Left lung (tissue), 4 donors: ENCODE measurements at regions not wholly inside any gene's neighbourhood (a gene's known extent, or its start where the extent isn't known, plus 50 kb on each side); places are given as distances from the start of the nearest gene placed in this dataset.

Source experiments
- ATAC-seq: fragments of 200-7000 bp; cut with Tn5 transposase; one replicate; pipeline ENCODE4 v1.9.1; 2020; ENCODE audit warnings: moderate library complexity
- DNase-seq, 4 donors: peaks; one replicate each; pipeline ENCODE4 v3.0.0-alpha.2; 2013 to 2020
- H3K27ac ChIP-seq, 2 donors: fragments of 200-600 bp; sonication (generic) in 1 of 2; one replicate each; pipeline versions ENCODE4 v1.5.0 to v1.8.0; 2020 to 2021
- H3K27me3 ChIP-seq, 2 donors: fragments of 200-600 bp; sonication (generic) in 1 of 2; one replicate each; pipeline versions ENCODE4 v1.5.0 to v1.8.0; 2020 to 2021
- H3K36me3 ChIP-seq, 2 donors: fragments of 200-600 bp; sonication (generic) in 1 of 2; one replicate each; pipeline versions ENCODE4 v1.5.0 to v1.8.0; 2020 to 2021
- H3K4me1 ChIP-seq, 2 donors: fragments of 200-600 bp; one replicate each; pipeline ENCODE4 v1.8.0; 2021
- H3K4me3 ChIP-seq, 2 donors: fragments of 200-600 bp; sonication (generic) in 1 of 2; one replicate each; pipeline versions ENCODE4 v1.5.0 to v1.8.0; 2020 to 2021; ENCODE audit warnings: mild to moderate bottlenecking in 1 of 2
- H3K9me3 ChIP-seq, 2 donors: fragments of 200-600 bp; sonication (generic) in 1 of 2; one replicate each; pipeline versions ENCODE4 v1.5.0 to v1.8.0; 2020 to 2021
- intact Hi-C, 2 donors: fragments of 100-400 bp; cut with DNase I; formaldehyde crosslinking; loops; one replicate each; pipeline versions ENCODE4 v1.11.2 to v1.14.2; 2022
- TF ChIP-seq, protein P1 (sequence below), 2 donors: fragments of 200-600 bp; sonication (generic) in 1 of 2; IDR thresholded peaks; one replicate each; pipeline versions ENCODE4 v1.5.0 to v1.8.0; 2021; ENCODE audit warnings: antibody characterized with exemption in 2 of 2
- donor health status: DM: no; HTN: yes; CAD: no.
- donor health status: DM: no; HTN: no; CAD: no.

DNA sequence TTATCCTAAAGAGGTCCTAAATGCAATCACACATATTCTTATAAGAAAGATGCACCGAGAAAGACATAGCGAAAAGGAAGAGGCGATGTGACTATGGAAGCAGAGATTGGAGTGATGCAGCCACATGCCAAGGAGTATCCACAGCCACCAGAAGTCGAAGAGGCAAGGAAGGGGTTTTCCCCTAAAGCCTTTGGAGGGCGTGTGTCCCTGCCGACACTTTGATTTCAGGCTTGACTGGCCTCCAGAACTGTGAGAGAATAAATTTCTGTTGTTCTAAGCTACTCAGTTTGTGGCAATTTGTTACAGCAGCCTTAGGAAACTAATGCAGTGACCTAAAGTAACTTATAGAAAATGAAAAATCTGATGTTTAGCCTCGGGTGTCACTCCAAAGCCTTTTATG is 179.5 kb upstream of the CITED2 start:
- intact Hi-C loops = no loop called here

DNA sequence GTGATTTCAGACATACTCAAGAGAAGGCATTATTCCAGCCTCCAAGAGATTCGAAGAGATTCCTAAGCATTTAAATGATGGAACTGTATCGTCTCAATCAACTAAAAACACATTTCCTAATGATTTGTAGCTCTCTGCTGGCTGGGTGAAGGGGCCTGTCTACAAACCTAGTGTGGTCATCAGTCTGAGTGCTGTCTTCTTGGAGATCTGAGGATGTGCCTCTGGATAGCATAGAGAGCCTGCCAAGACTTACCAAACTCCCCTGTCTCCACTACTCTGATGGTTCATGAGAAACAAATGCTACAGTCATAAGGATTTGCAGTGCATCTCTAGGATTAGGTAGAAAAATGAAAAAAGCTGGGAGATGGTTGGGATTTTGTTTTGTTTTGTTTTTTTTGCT is 176.9 kb upstream of the CITED2 start:
- TF ChIP-seq, protein P1, sequence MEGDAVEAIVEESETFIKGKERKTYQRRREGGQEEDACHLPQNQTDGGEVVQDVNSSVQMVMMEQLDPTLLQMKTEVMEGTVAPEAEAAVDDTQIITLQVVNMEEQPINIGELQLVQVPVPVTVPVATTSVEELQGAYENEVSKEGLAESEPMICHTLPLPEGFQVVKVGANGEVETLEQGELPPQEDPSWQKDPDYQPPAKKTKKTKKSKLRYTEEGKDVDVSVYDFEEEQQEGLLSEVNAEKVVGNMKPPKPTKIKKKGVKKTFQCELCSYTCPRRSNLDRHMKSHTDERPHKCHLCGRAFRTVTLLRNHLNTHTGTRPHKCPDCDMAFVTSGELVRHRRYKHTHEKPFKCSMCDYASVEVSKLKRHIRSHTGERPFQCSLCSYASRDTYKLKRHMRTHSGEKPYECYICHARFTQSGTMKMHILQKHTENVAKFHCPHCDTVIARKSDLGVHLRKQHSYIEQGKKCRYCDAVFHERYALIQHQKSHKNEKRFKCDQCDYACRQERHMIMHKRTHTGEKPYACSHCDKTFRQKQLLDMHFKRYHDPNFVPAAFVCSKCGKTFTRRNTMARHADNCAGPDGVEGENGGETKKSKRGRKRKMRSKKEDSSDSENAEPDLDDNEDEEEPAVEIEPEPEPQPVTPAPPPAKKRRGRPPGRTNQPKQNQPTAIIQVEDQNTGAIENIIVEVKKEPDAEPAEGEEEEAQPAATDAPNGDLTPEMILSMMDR (IDR thresholded peaks at IDR 0.05) = no peak
- intact Hi-C loops = no loop called here
- Histone ChIP-seq H3K27ac (no peak overlapping the region), H3K4me1 (peaks cover under 1 to 15% of the 10 kb centered on the region in 2 donors), H3K9me3 (no peaks in the 10 kb centered on the region), H3K36me3 (no peaks in the 10 kb centered on the region), H3K4me3 (no peak overlapping the region), H3K27me3 (no peaks in the 10 kb centered on the region)
- DNase-seq = no peak
- ATAC-seq = no peak

More for the DNA sequence above, 179.5 kb upstream of the CITED2 start:
- no peak for DNase-seq
- Histone ChIP-seq H3K4me1 (no peaks in the 10 kb centered on the region), H3K9me3 (no peaks in the 10 kb centered on the region), H3K27me3 (no peaks in the 10 kb centered on the region), H3K27ac (no peak overlapping the region), H3K4me3 (no peak overlapping the region), H3K36me3 (no peaks in the 10 kb centered on the region)
- ATAC-seq = no peak
- TF ChIP-seq, protein P1 (IDR thresholded peaks at IDR 0.05) = no peak

DNA sequence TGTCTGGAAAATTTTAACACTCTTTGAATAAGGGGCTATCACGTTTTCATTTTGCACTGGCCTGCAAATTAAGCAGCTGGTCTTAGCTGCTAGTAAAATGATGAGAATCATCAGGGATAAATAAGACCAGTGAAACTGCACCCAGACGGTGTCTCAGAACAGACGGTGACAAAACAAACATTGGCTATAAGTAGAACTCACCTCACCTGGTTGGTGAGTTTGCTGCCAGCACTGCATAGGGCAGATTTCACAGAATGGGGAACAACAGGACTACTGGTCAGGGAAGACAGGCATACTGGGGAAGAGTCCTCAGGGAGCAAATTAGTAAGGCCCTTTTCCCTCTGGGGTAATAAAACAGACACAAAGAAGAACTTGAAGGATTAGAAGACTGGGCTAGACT is 175.9 kb upstream of the CITED2 start:
- no peak overlapping the region for H3K27ac ChIP-seq
- no peaks in the 10 kb centered on the region for H3K27me3 ChIP-seq
- no peaks in the 10 kb centered on the region for H3K9me3 ChIP-seq
- intact Hi-C loops = no loop called here
- no peaks in the 10 kb centered on the region for H3K36me3 ChIP-seq
- H3K4me3 ChIP-seq = no peak overlapping the region
- peaks cover 3 to 17% of the 10 kb centered on the region in 2 donors for H3K4me1 ChIP-seq
- DNase-seq (no peak), ATAC-seq (no peak)
- TF ChIP-seq, protein P1 (IDR thresholded peaks at IDR 0.05) = no peak

DNA sequence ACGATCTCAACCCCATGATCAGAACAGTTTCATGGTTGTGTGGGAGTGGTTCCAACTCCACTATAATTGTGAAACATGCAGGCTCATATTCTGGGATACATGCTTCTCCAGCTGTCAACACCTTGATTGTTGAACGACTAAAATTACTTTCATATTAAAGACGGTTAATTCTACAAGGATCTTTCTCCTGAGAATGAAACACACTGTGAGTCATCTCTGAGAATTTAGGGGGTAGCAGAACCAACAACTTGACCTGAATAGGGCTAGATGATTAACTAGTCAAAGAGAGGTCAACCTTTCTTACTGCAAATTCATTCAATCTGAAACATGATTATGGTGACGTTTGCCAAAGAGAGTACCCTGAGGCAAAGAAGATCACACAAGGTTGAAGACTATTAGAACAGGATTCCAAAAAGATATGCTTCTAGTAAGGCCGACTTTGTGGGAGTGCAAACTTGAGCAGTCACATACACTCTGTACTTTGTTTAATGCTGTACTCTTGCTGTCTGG is 175.2 kb upstream of the CITED2 start:
- H3K36me3 ChIP-seq = no peaks in the 10 kb centered on the region
- DNase-seq = no peak
- no peak overlapping the region for H3K4me3 ChIP-seq
- TF ChIP-seq, protein P1 (IDR thresholded peaks at IDR 0.05) = no peak
- peaks cover 3 to 17% of the 10 kb centered on the region in 2 donors for H3K4me1 ChIP-seq
- H3K9me3 ChIP-seq = no peaks in the 10 kb centered on the region
- intact Hi-C loops = no loop called here
- no peak overlapping the region for H3K27ac ChIP-seq
- ATAC-seq = no peak
- no peaks in the 10 kb centered on the region for H3K27me3 ChIP-seq

GRCh38 chr6:139547804-139548203 is 173.4 kb upstream of the CITED2 start:
- no peak for ATAC-seq
- Histone ChIP-seq H3K9me3 (no peaks in the 10 kb centered on the region), H3K27ac (no peak overlapping the region), H3K36me3 (no peaks in the 10 kb centered on the region), H3K4me1 (peaks cover 3 to 17% of the 10 kb centered on the region in 2 donors), H3K27me3 (no peaks in the 10 kb centered on the region), H3K4me3 (no peak overlapping the region)
- intact Hi-C loops = no loop called here
- no peak for DNase-seq
- TF ChIP-seq, protein P1 (IDR thresholded peaks at IDR 0.05) = no peak
